ENCODE measurements at regions not wholly inside any gene's neighbourhood (a gene's known extent, or its start where the extent isn't known, plus 50 kb on each side); places are given as distances from the start of the nearest gene placed in this dataset.

- Histone ChIP-seq H3K4me3 (ENCODE audit: low read depth, low read length) (no peak overlapping the region), H3K27me3 (ENCODE audit: control insufficient read depth, insufficient read depth, low read length) (no peaks in the 10 kb centered on the region), H3K36me3 (ENCODE audit: control insufficient read depth, insufficient read depth, low read length) (no peaks in the 10 kb centered on the region)
- DNase-seq (ENCODE audit: low read depth) (no peak), FAIRE-seq (no peak)
- no peak for TF ChIP-seq CTCF (IDR thresholded peaks at IDR 0.05; ENCODE audit: insufficient read depth, low read length, severe bottlenecking)
These were observed 133.1 kb downstream of the HFE start for GRCh38 chr6:26220145-26220970.

DNA sequence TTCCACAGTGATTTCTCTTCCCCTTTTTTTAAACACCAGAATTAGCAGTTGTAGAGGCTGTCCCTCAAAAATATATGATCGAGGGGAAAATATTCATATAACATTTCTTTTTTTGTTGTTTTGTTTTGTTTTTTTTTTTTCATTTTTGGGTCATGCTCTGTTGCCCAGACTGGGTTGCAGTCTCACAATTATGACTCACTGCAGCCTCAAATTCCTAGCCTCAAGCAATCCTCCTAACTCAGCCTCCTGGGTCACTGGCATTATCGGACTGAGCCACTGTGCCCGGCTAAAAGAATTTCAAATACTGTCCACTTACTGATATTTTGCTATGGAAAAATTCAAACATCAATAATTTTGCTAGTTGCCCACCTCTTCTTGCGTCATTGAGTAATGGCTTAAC is 134.0 kb downstream of the HFE start:
- FAIRE-seq: no peak
- no peak for TF ChIP-seq CTCF (IDR thresholded peaks at IDR 0.05; ENCODE audit: insufficient read depth, low read length, severe bottlenecking)
- Histone ChIP-seq H3K27me3 (ENCODE audit: control insufficient read depth, insufficient read depth, low read length) (no peaks in the 10 kb centered on the region), H3K36me3 (ENCODE audit: control insufficient read depth, insufficient read depth, low read length) (no peaks in the 10 kb centered on the region), H3K4me3 (ENCODE audit: low read depth, low read length) (no peak overlapping the region)
- no peak for DNase-seq (ENCODE audit: low read depth)

- Histone ChIP-seq H3K36me3 (ENCODE audit: control insufficient read depth, insufficient read depth, low read length) (no peaks in the 10 kb centered on the region), H3K4me3 (ENCODE audit: low read depth, low read length) (no peak overlapping the region), H3K27me3 (ENCODE audit: control insufficient read depth, insufficient read depth, low read length) (no peaks in the 10 kb centered on the region)
- no peak for DNase-seq (ENCODE audit: low read depth)
- no peak for FAIRE-seq
- no peak for TF ChIP-seq CTCF (IDR thresholded peaks at IDR 0.05; ENCODE audit: insufficient read depth, low read length, severe bottlenecking)
These were observed 135.3 kb downstream of the HFE start for GRCh38 chr6:26222571-26222970.

GRCh38 chr6:26223228-26223627 is 136.0 kb downstream of the HFE start:
- no peaks in the 10 kb centered on the region for H3K36me3 ChIP-seq (ENCODE audit: control insufficient read depth, insufficient read depth, low read length)
- TF ChIP-seq CTCF (IDR thresholded peaks at IDR 0.05; ENCODE audit: insufficient read depth, low read length, severe bottlenecking): no peak
- DNase-seq (ENCODE audit: low read depth) (peak; percentile 17), FAIRE-seq (no peak)
- peak overlapping the region; percentile 44 for H3K4me3 ChIP-seq (ENCODE audit: low read depth, low read length)
- no peaks in the 10 kb centered on the region for H3K27me3 ChIP-seq (ENCODE audit: control insufficient read depth, insufficient read depth, low read length)

GRCh38 chr6:26223650-26224546 is 136.7 kb downstream of the HFE start:
- DNase-seq (ENCODE audit: low read depth): peak; percentile 96
- no peak for FAIRE-seq
- Histone ChIP-seq H3K36me3 (ENCODE audit: control insufficient read depth, insufficient read depth, low read length) (no peaks in the 10 kb centered on the region), H3K4me3 (ENCODE audit: low read depth, low read length) (peak overlapping the region; percentile 44), H3K27me3 (ENCODE audit: control insufficient read depth, insufficient read depth, low read length) (no peaks in the 10 kb centered on the region)
- TF ChIP-seq CTCF (IDR thresholded peaks at IDR 0.05; ENCODE audit: insufficient read depth, low read length, severe bottlenecking): no peak
